Brain microvascular endothelial cell (primary cell): ENCODE measurements at regions not wholly inside any gene's neighbourhood (a gene's known extent, or its start where the extent isn't known, plus 50 kb on each side); places are given as distances from the start of the nearest gene placed in this dataset.

Source experiments
- DNase-seq: peaks from one replicate; pipeline ENCODE4 v3.0.0-alpha.2; 2020
- H3K27ac ChIP-seq: fragments of 250-450 bp; sonication (Bioruptor Pico); 2 replicates; pipeline ENCODE4 v1.5.1; 2020; ENCODE audit warnings: mild to moderate bottlenecking, moderate library complexity
- H3K27me3 ChIP-seq: fragments of 250-450 bp; sonication (Bioruptor Pico); replicated peaks from 2 replicates; pipeline ENCODE4 v1.5.1; 2020; ENCODE audit warnings: mild to moderate bottlenecking
- H3K36me3 ChIP-seq: fragments of 250-450 bp; sonication (Bioruptor Pico); replicated peaks from 2 replicates; pipeline ENCODE4 v1.5.1; 2020; ENCODE audit warnings: mild to moderate bottlenecking
- H3K4me3 ChIP-seq: 2 replicates; pipeline ENCODE4 v1.5.1; 2011; ENCODE audit warnings: low read depth, mild to moderate bottlenecking, control low read depth, low read length, moderate library complexity
- CTCF ChIP-seq: IDR thresholded peaks from 2 replicates; pipeline ENCODE4 v1.5.1; 2011; ENCODE audit warnings: low read depth, mild to moderate bottlenecking, moderate library complexity, low read length, control low read depth, inconsistent platforms; ENCODE audit errors: missing control alignments
- in situ Hi-C: cut with HindIII; loops from 2 replicates; pipeline ENCODE4 v1.10.0; 2017; ENCODE audit warnings: low sequenced_read_pairs, low pct_ligation_motif_present

- no peak overlapping the region for H3K4me3 ChIP-seq
- H3K27me3 ChIP-seq: no peaks in the 10 kb centered on the region
- H3K27ac ChIP-seq: no peak overlapping the region
- no peaks in the 10 kb centered on the region for H3K36me3 ChIP-seq
- no peak for TF ChIP-seq CTCF
- DNase-seq: no peak
- in situ Hi-C loops: no loop called here
Observed at GRCh38 chr12:93254911-93255310, 122.8 kb upstream of the NUDT4 start.

- no peak for TF ChIP-seq CTCF
- H3K36me3 ChIP-seq: no peaks in the 10 kb centered on the region
- no peak overlapping the region for H3K27ac ChIP-seq
- in situ Hi-C loops: no loop called here
- no peak for DNase-seq
- H3K4me3 ChIP-seq: no peak overlapping the region
- H3K27me3 ChIP-seq: no peaks in the 10 kb centered on the region
Observed at GRCh38 chr12:93256256-93256969, 121.3 kb upstream of the NUDT4 start.

GRCh38 chr12:93261505-93262094 lies 116.1 kb upstream of the NUDT4 start:
- no peak for DNase-seq
- Histone ChIP-seq H3K36me3 (no peaks in the 10 kb centered on the region), H3K27ac (no peak overlapping the region), H3K4me3 (no peak overlapping the region), H3K27me3 (no peaks in the 10 kb centered on the region)
- in situ Hi-C loops: no loop called here
- TF ChIP-seq CTCF: no peak

GRCh38 chr12:93272997-93273396 lies 104.7 kb upstream of the NUDT4 start:
- H3K27ac ChIP-seq: no peak overlapping the region
- no peak for TF ChIP-seq CTCF
- no peaks in the 10 kb centered on the region for H3K27me3 ChIP-seq
- H3K36me3 ChIP-seq: no peaks in the 10 kb centered on the region
- H3K4me3 ChIP-seq: no peak overlapping the region
- no peak for DNase-seq
- in situ Hi-C loops: no loop called here

GRCh38 chr12:93273834-93274564 lies 103.7 kb upstream of the NUDT4 start:
- in situ Hi-C loops: no loop called here
- Histone ChIP-seq H3K27me3 (no peaks in the 10 kb centered on the region), H3K27ac (no peak overlapping the region), H3K4me3 (peak overlapping the region; percentile 5), H3K36me3 (no peaks in the 10 kb centered on the region)
- TF ChIP-seq CTCF: no peak
- no peak for DNase-seq
